ENCODE measurements at regions not wholly inside any gene's neighbourhood (a gene's known extent, or its start where the extent isn't known, plus 50 kb on each side); places are given as distances from the start of the nearest gene placed in this dataset.
"Not testable (repeated sequence)": the region's sequence is repeated elsewhere in the genome, so short reads cannot be mapped to it uniquely, and the experiment has no call there.

DNA sequence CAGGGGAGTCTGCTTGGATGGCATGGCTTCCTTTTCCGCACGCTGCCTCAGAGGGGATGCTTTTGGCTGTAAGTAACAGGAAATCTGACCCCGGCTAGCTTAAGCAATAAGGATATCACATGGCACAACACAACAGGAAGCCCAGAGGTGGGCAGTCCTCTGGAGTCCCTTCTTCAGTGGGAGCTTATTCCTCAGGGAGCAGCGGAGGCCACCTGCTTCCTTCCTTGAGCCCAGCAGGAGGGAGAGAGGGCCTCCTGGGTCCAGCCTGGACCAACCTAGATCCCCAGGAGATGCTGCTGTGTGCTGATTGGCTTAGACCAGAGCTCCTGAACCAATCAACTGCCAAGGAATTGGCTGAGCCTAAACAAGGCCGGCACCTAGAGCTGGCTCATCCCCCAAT is 66.3 kb downstream of the C9orf50 start:
- ATAC-seq = no peak

DNA sequence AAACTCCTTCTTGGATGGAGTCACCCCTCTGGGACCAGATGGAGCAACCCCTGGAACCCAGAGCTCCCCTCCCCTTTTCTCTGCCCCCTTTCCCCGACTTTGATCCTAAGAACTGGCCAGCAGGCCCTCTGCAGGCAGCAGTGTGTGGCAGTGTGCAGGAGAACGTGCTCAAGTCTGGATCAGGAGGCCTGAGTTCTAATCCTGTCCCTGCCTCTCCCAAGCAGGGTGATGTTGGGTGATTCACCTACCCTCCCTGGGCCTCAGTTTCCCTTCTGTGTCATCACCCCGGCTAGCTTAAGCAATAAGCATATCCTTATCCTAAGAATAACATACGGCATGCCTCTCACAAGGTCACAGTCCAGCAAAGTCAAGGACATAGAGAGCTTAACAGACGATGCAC is 67.6 kb downstream of the C9orf50 start:
- ATAC-seq (no peak), FAIRE-seq (no peak)
- intact Hi-C loops (cut with DNase I) = no loop called here

More for the DNA sequence above, 66.3 kb downstream of the C9orf50 start:
- Histone ChIP-seq H3K4me1 (peaks cover 0 to 15% (median 6%) of the 10 kb centered on the region in 3 donors), H3K9me3 (no peaks in the 10 kb centered on the region), H3K27ac (no peak overlapping the region), H3K36me3 (no peaks in the 10 kb centered on the region), H3K4me3 (no peak overlapping the region), H3K27me3 (no peaks in the 10 kb centered on the region)
- TF ChIP-seq, protein P1, sequence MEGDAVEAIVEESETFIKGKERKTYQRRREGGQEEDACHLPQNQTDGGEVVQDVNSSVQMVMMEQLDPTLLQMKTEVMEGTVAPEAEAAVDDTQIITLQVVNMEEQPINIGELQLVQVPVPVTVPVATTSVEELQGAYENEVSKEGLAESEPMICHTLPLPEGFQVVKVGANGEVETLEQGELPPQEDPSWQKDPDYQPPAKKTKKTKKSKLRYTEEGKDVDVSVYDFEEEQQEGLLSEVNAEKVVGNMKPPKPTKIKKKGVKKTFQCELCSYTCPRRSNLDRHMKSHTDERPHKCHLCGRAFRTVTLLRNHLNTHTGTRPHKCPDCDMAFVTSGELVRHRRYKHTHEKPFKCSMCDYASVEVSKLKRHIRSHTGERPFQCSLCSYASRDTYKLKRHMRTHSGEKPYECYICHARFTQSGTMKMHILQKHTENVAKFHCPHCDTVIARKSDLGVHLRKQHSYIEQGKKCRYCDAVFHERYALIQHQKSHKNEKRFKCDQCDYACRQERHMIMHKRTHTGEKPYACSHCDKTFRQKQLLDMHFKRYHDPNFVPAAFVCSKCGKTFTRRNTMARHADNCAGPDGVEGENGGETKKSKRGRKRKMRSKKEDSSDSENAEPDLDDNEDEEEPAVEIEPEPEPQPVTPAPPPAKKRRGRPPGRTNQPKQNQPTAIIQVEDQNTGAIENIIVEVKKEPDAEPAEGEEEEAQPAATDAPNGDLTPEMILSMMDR (IDR thresholded peaks at IDR 0.05) = no peak
- DNase-seq (no peak), FAIRE-seq (no peak)
- 76 to 89% methylated on average over 5 of the region's 5 CpGs for WGBS, 2 donors
- intact Hi-C loops (cut with DNase I) = no loop called here

DNA sequence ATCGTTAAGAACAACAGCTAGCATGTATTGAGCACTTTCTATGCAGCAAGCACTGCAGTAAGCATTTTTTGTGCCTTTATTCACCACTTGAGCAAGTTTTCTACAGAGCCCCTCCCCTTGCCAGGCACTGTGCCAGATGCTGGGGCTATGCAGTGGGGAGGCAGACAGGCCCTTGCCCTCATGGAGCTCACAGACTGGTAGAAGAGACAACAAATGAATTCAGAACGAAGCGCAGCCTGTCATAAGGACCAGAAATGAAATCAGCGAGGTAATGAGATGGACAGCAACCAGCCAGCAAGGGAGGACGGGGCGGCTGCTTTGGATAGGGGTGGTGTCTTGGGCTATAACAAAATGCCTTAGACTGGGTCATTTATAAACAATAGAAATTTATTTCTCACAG is 68.8 kb downstream of the C9orf50 start:
- Histone ChIP-seq H3K27ac (no peak overlapping the region), H3K9me3 (no peaks in the 10 kb centered on the region), H3K36me3 (no peaks in the 10 kb centered on the region), H3K27me3 (no peaks in the 10 kb centered on the region), H3K4me3 (no peak overlapping the region), H3K4me1 (peaks cover 0 to 15% (median 0%) of the 10 kb centered on the region in 3 donors)
- TF ChIP-seq, protein P1 (IDR thresholded peaks at IDR 0.05) = no peak
- ATAC-seq (no peak), DNase-seq (no peak), FAIRE-seq (no peak)
- intact Hi-C loops (cut with DNase I) = no loop called here
- 96 to 97% methylated on average over 6 of the region's 6 CpGs for WGBS, 2 donors

More for the DNA sequence above, 67.6 kb downstream of the C9orf50 start:
- H3K9me3 ChIP-seq = no peaks in the 10 kb centered on the region
- H3K4me1 ChIP-seq = peaks cover 0 to 19% (median 4%) of the 10 kb centered on the region in 3 donors
- no peaks in the 10 kb centered on the region for H3K36me3 ChIP-seq
- no peak for DNase-seq
- TF ChIP-seq, protein P1 (IDR thresholded peaks at IDR 0.05) = no peak
- no peaks in the 10 kb centered on the region for H3K27me3 ChIP-seq
- WGBS, 2 donors = 52 to 57% methylated on average over 5 of the region's 5 CpGs
- H3K4me3 ChIP-seq = no peak overlapping the region
- no peak overlapping the region for H3K27ac ChIP-seq

DNA sequence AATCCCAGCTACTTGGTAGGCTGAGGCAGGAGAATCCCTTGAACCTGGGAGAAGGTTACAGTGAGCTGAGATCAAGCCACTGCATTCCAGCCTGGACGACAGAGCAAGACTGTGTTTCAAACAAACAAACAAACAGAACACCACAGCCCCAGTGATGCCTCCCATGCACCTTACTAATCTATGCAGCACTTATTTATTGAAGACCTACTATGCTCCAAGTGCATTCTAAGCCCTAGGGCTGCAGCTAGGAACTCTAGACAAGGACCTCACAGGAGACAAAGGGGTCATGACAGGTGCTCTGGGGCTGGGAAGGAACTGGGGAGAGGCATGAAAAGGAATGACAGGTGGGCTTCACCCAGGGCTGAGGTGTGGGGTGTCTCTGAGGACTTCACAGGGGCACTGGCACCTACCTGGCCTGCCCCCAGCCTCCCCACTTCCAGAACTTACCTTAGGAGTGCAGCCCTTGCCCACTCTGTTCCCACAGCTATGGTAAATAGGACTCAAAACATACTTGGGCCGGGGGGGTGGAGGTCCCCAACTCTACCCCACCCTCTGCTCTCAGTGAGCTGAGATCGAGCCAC is 69.4 kb downstream of the C9orf50 start:
- TF ChIP-seq, protein P1 (IDR thresholded peaks at IDR 0.05) = no peak
- no peak overlapping the region for H3K27ac ChIP-seq
- intact Hi-C loops (cut with DNase I) = no loop called here

DNA sequence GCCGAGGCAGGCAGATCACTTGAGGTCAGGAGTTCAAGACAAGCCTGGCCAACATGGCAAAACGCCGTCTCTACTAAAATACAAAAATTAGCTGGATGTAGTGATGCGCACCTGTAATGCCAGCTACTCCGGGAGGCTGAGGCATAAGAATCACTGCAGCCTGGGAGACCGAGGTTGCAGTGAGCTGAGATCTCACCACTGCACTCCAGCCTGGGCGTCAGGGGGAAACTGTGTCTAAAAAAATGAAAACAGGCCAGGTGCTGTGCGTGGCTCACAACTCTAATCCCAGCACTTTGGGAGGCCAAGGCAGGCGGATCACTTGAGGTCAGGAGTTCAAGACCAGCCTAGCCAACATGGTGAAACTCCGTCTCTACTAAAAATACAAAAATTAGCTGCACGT is 69.9 kb downstream of the C9orf50 start:
- 73 to 79% methylated on average over 11 of the region's 11 CpGs for WGBS, 2 donors
- intact Hi-C loops (cut with DNase I); H3K36me3 ChIP-seq; H3K4me3 ChIP-seq; ATAC-seq; H3K27me3 ChIP-seq; FAIRE-seq; H3K9me3 ChIP-seq; DNase-seq; H3K27ac ChIP-seq: not testable (repeated sequence)
- H3K4me1 ChIP-seq = peaks cover 0 to 13% (median 0%) of the 10 kb centered on the region in 3 donors

More for the DNA sequence above, 69.4 kb downstream of the C9orf50 start:
- ATAC-seq (no peak), DNase-seq (no peak), FAIRE-seq (no peak)
- peaks cover 0 to 13% (median 0%) of the 10 kb centered on the region in 3 donors for H3K4me1 ChIP-seq
- H3K4me3 ChIP-seq = no peak overlapping the region
- 86 to 89% methylated on average over 3 of the region's 3 CpGs for WGBS, 2 donors
- H3K9me3 ChIP-seq = no peaks in the 10 kb centered on the region
- H3K36me3 ChIP-seq = no peaks in the 10 kb centered on the region
- H3K27me3 ChIP-seq = no peaks in the 10 kb centered on the region
